NCI-H526 (cell line): ENCODE measurements at regions not wholly inside any gene's neighbourhood (a gene's known extent, or its start where the extent isn't known, plus 50 kb on each side); places are given as distances from the start of the nearest gene placed in this dataset.
"Not testable (repeated sequence)": the region's sequence is repeated elsewhere in the genome, so short reads cannot be mapped to it uniquely, and the experiment has no call there.

Source experiments
- DNase-seq, 2 experiments: peaks; one replicate each; lab custom pipeline; 2025; lab: John Stamatoyannopoulos, UW

DNA sequence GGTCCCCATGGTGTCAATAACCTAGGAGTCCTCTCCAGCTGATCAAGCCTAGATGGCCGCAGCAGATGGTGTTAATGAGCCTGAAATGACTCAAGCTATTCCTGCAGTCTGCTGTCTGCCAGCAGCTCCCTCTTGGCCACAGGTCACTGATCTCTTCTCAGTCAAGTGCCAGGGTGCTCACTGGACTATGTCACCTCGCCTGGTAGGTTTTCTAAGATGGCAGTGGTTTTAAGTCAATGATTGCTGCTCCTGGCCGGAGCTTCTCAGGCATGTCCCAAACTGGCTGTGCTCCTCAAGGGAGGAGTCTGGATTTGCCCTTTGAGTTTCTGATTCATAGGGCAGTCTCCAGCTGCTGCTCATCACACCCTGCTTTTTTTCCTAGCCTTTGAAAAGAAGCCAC is 58.6 kb upstream of the SHISA6 start:
- no peak for DNase-seq

DNA sequence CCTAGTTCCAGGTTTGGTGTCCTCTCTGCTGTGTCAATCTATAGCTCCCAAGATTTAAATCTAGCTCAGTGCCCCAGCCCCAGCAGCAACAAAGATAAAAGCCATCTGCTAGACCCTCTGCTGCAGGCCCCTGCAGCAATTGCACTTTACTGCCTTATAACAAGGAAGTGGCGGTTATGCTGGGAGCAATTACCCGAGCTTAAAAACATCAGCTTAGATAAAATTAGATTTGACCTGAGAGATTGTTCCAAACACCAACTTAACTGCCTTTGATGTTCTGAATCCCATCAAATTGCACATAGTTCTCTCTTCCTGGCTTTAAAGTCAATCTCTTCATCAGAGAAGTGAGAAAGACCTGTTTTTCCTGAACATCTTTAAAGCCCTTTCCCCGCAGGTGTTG is 62.4 kb upstream of the SHISA6 start:
- no peak for DNase-seq

DNA sequence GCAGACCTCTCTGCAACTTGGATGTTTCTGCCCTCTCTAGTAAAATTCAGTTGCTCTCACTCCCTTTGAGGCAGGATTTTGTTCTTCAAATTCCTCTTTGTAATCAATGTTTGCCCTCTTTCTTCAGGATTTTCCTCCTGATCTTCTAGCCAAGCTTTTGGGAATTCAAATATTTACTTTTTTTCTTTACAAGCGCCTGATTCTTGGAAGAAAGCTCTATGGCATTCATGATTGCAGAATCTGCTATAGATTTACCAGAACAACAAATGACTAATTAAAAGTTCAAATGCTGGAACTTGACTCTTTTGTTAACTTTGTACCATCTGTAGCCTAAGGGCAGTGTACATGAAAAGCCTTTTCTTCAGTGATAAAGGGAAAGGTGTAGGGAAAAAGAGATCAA is 63.7 kb upstream of the SHISA6 start:
- DNase-seq: no peak

DNA sequence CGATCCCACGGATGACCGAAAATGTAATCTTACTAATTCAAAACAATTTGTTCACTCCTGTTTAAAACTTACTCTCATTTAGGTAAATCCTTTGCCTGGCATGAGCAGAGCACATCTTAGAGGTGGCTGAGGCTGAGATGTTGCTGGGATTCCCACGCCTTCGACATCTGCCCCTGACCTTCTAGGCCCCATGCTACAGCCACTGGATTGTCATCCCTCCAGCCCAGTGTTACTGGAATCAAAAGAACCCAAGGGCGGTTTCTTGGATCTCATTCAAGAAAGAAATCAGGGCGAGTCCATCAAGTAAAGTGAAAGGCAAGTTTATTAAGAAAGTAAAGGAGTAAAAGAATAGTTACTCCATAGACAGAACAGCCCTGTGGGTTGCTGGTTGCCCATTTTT is 64.5 kb upstream of the SHISA6 start:
- no peak for DNase-seq

DNA sequence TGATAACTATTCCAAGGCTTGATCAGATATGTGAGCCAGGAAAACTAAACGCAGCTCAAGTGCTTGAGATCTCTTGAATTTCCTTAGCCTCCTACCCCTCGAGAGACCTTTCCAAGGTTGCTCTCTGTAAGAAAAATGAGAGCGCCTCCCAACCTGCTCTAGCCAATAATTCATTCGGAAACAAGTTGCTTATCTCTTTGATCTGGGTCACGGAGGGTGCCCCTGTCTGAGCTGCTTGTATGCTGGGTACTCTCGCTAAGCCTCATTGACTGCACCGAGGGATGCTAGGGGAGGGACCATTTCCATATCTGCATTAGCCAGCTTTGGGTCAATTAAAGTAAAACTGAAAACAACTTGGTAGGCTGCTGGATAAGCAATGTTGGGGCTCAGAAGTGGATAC is 70.1 kb upstream of the SHISA6 start:
- DNase-seq: no peak

DNA sequence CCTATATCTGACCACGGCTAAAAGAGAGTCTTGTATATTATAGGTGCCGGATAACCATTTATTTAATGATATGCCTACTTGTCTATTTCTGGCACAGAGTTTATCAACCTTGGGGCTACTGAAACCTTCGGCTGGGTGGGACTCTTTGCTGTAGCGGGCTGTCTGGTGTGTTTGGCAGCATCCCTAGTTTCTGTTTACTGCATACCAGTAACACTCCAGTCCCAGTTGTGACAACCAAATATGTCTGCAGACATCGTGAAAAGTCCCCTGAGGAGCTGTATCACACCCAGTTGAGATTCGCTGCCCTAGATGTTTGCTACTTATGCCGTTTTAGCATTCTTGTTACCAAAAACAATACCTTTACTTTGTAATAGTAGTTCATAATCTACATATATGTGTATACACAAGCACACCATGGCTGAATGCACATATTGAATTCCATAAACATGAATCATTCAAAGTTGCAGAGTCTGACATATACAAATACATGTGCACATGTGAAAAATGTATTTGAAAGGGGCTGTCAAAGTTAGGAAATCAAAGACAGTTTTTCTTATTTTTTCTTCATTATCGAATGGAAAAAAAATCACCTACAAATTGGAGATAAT is 89.1 kb upstream of the SHISA6 start:
- no peak for DNase-seq

- not testable (repeated sequence) for DNase-seq
Measured at GRCh38 chr17:11150906-11151511, 90.0 kb upstream of the SHISA6 start.

DNA sequence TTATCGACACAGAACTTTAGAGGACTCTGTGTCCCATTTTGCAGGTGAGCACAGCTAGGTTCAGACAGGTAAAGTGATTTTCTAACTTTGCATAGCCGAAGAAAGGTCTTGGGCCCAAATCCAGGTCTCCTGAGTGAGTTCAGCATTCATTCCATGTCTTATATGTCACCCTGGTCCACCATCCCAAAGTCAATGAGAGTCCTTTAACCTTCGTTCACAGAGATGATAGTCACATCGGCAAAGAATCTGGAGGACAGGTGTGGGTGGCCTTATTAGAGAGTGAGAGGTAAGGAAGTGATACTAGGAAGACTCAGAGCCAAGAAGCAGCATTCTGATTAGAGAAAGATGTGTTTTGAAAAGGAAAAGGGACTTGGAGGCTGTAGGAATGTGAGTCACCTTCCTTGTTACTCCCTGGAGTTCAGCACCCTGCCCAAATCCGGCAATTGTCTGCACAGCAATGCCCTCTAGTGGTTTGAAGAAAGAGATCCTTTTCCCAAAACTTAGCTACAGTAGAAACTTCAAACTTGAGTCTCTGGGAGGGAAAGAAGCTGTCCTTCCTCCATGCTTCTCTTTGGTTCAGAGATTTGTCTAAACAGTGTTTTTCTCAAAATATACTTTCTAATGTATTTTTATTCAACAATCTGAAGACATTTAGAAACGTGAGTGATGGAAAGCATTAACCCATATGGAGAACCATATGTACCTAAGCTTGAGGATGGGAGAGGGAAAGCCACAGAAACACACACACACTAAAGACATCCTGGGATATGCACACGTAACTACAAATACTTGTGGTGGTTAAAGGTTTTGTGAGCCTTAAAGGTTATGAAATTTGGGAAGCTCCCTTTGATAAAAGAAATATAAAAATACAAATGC is 96.4 kb upstream of the SHISA6 start:
- peak in 1 of 2 experiments; percentile 38 for DNase-seq

DNA sequence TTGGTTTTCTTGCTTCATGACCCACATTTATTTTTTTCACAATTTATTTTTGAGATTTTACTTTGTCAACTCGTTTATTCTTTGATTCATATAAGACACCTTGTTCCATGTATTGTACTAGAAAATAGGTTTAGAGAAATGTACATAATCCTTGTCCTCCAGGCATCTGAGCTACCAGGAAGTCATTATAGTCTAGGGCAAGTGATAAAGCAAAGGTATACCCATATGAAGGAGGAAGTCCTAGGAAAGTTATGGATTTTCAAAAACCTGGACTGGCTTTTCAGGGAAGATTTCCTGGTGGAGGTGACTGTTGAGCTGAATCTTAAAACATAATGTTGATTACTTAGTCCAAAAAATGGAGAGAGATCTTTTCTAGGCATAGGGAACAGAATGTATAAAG is 98.8 kb upstream of the SHISA6 start:
- DNase-seq: no peak

DNA sequence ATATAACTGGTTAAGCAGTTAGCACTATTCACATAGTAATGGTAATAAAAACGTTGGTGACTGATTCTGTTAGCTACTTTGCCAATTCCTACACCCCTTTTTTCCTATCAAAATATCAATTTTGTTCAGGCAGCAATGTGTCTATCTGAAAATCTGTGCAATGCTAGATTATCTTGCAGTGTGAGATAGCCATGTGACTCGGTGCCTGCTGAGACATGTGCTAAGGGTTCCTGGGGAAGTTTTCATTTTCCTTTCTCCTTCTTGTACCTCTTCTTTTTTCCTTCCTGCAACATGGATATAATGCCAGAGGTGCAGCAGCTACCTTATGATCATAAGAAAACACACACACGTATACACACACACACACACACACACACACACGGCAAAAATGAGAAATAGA is 100.5 kb upstream of the SHISA6 start:
- no peak for DNase-seq

DNA sequence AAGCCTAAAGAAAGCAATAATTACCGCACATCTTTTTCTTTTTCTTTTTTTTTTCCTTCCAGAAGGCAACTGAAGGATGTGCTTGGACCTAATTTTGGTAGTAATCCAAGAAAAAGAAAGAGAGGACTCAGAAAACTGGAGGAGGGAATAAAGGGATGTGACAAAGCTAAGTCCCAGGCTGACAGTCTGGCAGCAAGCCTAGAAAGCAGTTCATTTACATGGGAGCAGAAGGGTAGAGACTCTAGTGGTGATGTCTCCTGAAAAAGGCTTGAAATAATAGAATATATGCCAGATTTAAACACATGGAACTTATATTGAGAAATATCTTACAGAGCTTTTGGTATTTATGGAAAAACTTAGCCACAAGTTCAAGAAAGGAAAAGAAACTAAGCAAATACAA is 101.0 kb upstream of the SHISA6 start:
- no peak for DNase-seq

- no peak for DNase-seq
Measured at GRCh38 chr17:11138023-11138422, 103.0 kb upstream of the SHISA6 start.

- DNase-seq: no peak
Measured at GRCh38 chr17:11135819-11136218, 105.2 kb upstream of the SHISA6 start.

DNA sequence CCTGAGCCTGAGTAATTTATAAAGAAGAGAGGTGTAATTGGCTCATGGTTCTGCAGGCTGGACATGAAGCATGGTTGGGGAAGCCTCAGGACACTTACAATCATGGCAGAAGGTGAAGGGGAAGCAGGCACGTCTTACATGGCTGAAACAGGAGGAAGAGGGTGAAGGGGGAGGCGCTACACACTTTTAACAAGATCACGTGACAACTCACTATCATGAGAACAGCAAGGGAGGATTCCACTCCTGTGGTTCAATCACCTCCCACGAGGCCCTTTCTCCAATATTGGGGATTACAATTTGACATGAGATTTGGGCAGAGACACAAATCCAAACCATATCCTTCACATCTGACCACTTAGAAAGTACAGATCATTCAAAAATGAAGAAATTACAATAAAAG is 110.6 kb upstream of the SHISA6 start:
- no peak for DNase-seq

GRCh38 chr17:11122908-11123307 is 118.1 kb upstream of the SHISA6 start:
- DNase-seq: no peak

DNA sequence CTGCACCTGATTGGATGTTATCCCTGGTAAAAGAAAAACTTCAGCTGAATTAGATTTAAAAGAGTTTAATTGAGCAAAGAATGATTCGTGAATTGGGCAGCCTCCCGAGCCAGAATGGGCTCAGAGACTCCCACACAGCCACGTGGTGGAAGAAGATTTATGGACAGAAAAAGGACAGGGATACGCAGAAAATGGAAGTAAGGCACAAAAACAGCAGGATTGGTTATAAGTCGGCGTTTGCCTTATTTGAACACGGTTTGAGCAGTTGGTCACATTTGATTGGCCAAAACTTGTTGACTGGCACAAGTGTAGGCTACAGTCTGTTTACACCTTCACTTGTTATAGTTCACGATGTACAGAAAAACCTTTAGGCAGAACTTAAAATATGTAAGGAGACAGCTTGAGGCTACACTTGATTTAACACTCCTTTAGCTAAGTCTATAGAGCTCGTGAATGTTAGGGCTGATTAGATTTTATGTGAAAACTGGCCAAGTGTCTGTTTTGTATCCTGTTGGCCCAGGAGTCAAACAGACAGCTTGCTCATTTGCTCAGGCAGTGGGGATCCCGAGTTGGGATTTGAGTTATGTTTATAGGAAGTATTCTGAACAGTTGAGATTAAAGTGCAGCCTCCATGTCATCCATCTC is 119.5 kb upstream of the SHISA6 start:
- DNase-seq: no peak

DNA sequence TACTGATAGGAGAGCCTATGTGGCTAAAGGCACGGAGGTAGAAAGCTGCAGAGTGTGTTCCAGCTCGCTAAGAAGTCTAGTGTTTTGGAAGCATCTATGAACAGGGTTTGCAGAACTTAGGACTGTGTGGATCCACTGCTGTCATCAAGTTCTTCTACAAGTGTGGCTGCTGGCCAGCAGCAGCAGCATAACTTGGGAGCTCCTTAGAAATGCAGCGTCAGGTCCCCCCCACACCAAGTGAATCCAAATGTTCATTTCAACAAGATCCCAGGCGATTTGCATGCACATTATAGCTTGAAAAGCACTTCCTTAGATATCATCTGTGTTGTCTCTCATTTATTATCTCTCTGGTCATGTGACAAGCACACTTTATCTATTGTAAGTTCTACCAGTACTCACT is 131.9 kb upstream of the SHISA6 start:
- no peak for DNase-seq

- no peak for DNase-seq
Measured at GRCh38 chr17:11105141-11105540, 135.9 kb upstream of the SHISA6 start.

DNA sequence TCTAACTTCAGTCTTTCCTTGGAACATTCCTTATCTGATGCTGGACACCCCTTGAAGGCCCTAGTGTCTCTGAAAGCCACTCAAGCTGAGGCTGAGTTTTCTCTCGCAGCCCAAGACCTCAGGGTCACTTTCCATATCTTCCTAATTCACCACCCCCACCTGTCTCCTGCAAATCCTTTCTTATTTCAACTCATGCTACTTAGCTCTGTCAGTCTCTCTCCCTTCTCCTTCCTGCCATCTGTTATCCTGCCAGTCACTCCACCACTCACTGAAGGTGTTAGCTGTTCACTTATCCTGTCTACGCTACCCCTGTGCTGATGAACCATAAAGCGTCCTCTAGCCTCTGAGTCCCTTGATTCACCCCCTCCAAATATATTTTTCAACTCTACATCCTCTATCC is 143.9 kb upstream of the SHISA6 start:
- no peak for DNase-seq

GRCh38 chr17:11094331-11094730 is 146.7 kb upstream of the SHISA6 start:
- DNase-seq: no peak

DNA sequence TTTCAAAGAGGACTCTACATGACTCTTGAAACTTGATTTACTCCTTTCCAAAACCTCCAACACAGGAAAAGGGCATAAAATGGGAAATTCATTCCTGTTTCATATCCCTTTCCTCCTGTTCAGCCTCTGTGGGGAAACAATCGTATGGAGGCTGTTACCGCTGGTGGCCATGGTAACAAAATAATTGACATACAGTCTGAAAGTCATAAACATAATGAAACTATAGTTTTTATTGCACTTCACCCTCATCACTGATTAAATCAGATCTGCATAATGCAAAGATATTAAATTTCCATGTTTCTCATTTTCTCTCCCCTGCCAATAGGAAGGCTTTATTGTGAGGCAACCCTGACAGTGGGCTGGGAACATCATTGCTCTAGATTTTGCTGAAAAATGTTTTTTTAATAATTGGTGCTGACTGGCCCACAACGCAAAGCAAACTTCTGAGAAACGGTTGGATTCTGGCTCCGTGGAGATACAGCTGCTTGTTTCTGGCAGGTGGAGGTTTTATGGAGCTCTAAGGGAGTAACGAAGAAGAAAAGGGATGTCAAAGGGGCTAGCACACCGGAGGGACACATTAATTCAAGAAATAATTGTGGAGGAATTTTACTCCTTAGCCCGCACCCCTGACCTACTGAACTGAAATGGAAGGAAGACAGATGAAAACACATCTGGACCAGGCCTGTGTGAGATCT is 154.2 kb upstream of the SHISA6 start:
- DNase-seq: no peak

- no peak for DNase-seq
Measured at GRCh38 chr17:11082559-11082958, 158.5 kb upstream of the SHISA6 start.
